Cardiac muscle cell (in vitro differentiated cells and primary cell): ENCODE measurements at regions not wholly inside any gene's neighbourhood (a gene's known extent, or its start where the extent isn't known, plus 50 kb on each side); places are given as distances from the start of the nearest gene placed in this dataset.

Source experiments
- DNase-seq, 2 donors: peaks; one replicate each; pipeline versions ENCODE4 v3.0.0 to v3.0.0-alpha.2; 2010 to 2017; ENCODE audit warnings: low read depth in 1 of 2, low spot score in 1 of 2
- H3K27ac ChIP-seq: fragments of 200-600 bp; sonication (generic); 2 replicates; pipeline ENCODE4 v1.5.1; 2016
- H3K27me3 ChIP-seq: fragments of 200-600 bp; sonication (generic); 2 replicates; pipeline ENCODE4 v1.6.0; 2016; ENCODE audit warnings: control low read depth
- H3K36me3 ChIP-seq: fragments of 200-600 bp; sonication (generic); 2 replicates; pipeline ENCODE4 v1.5.1; 2016; ENCODE audit warnings: control low read depth
- H3K4me1 ChIP-seq: fragments of 200-600 bp; sonication (generic); 2 replicates; pipeline ENCODE4 v1.8.1; 2017; ENCODE audit warnings: low read depth, mild to moderate bottlenecking, mixed run types
- H3K4me3 ChIP-seq: fragments of 200-600 bp; sonication (generic); 2 replicates; pipeline ENCODE4 v1.5.1; 2016; ENCODE audit warnings: mild to moderate bottlenecking
- H3K9me3 ChIP-seq: fragments of 200-600 bp; sonication (generic); 2 replicates; pipeline ENCODE4 v1.5.1; 2017; ENCODE audit warnings: low read depth, mild to moderate bottlenecking, control low read depth
- TF ChIP-seq, protein P1 (sequence below): IDR thresholded peaks from 2 replicates; pipeline ENCODE4 v1.5.1; 2012; ENCODE audit warnings: low read depth, mild to moderate bottlenecking, low read length

DNA sequence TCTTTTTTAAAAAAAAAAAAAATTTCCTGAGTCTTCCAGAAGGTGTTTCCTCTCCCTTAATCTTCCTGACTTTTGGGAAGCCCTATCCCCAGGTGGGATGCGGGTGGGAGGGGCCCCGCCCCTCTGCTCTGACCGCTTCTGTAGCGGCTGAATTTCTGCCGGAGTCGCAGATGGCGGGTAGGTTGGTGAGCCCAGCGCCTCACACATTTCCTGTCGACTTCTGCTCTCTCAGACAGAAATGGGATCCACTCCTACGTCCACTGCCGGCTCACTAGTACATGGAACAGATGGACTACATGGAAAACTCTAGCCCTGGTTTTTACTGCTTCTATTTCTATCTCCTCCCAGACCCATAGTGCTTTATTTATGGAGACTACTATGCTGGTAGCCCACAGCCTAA, 90.9 kb downstream of the NEUROD6 start:
- TF ChIP-seq, protein P1, sequence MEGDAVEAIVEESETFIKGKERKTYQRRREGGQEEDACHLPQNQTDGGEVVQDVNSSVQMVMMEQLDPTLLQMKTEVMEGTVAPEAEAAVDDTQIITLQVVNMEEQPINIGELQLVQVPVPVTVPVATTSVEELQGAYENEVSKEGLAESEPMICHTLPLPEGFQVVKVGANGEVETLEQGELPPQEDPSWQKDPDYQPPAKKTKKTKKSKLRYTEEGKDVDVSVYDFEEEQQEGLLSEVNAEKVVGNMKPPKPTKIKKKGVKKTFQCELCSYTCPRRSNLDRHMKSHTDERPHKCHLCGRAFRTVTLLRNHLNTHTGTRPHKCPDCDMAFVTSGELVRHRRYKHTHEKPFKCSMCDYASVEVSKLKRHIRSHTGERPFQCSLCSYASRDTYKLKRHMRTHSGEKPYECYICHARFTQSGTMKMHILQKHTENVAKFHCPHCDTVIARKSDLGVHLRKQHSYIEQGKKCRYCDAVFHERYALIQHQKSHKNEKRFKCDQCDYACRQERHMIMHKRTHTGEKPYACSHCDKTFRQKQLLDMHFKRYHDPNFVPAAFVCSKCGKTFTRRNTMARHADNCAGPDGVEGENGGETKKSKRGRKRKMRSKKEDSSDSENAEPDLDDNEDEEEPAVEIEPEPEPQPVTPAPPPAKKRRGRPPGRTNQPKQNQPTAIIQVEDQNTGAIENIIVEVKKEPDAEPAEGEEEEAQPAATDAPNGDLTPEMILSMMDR = no peak
- Histone ChIP-seq H3K4me1 (no peaks in the 10 kb centered on the region), H3K4me3 (no peak overlapping the region), H3K36me3 (no peaks in the 10 kb centered on the region), H3K27ac (no peak overlapping the region), H3K27me3 (peaks cover 3% of the 10 kb centered on the region), H3K9me3 (no peaks in the 10 kb centered on the region)
- peak in 1 of 2 donors; percentile 5 for DNase-seq

DNA sequence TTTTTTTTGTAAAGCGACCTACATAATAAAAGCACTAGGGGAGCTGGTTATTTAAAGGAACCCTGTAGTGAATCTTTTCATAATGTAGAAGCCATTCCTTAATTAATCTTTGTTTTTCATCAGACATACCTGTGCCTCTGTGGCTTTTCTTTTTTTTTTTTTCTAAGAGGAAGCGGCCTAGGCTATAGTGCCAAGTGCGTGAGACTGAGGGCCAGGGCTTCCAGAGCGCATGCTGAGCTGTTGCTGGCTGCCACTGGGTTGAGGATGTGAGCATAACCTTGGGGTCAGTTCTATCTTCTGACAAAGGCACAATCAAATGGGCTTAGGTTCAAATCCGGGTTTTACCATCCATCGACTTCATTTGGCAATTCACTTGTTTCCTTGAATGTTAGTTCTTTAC, 103.7 kb downstream of the NEUROD6 start:
- Histone ChIP-seq H3K36me3 (no peaks in the 10 kb centered on the region), H3K27me3 (no peaks in the 10 kb centered on the region), H3K4me1 (no peaks in the 10 kb centered on the region), H3K4me3 (no peak overlapping the region), H3K27ac (no peak overlapping the region), H3K9me3 (no peaks in the 10 kb centered on the region)
- TF ChIP-seq, protein P1 = no peak
- DNase-seq = no peak

- no peaks in the 10 kb centered on the region for H3K27me3 ChIP-seq
- no peaks in the 10 kb centered on the region for H3K36me3 ChIP-seq
- H3K4me3 ChIP-seq = no peak overlapping the region
- DNase-seq = no peak
- no peaks in the 10 kb centered on the region for H3K9me3 ChIP-seq
- H3K27ac ChIP-seq = no peak overlapping the region
- TF ChIP-seq, protein P1 = no peak
- no peaks in the 10 kb centered on the region for H3K4me1 ChIP-seq
Measured at GRCh38 chr7:31234836-31235605, 105.5 kb downstream of the NEUROD6 start.

DNA sequence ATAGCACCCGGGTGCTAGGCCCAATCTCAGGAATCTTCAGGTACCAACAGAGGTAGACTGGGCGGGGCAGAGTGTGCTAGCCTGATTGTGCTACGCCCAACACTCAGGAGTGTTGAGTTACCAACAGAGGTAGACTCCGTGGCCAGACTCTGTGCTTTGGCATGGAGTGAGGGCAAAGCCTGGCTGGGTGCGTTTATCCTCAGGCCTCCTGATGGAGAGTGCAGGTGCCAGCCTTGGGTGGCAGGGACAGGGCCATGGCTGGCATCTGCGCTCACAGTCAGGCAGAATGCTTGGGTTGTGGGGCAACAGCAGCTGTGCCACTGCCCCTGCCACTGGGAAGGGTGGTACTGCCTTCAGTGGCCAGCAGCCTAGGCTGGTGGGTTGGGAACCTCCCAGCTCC, 111.6 kb downstream of the NEUROD6 start:
- no peak overlapping the region for H3K27ac ChIP-seq
- TF ChIP-seq, protein P1 = no peak
- no peaks in the 10 kb centered on the region for H3K36me3 ChIP-seq
- no peak for DNase-seq
- H3K9me3 ChIP-seq = no peaks in the 10 kb centered on the region
- no peaks in the 10 kb centered on the region for H3K4me1 ChIP-seq
- H3K27me3 ChIP-seq = no peaks in the 10 kb centered on the region
- H3K4me3 ChIP-seq = no peak overlapping the region

DNA sequence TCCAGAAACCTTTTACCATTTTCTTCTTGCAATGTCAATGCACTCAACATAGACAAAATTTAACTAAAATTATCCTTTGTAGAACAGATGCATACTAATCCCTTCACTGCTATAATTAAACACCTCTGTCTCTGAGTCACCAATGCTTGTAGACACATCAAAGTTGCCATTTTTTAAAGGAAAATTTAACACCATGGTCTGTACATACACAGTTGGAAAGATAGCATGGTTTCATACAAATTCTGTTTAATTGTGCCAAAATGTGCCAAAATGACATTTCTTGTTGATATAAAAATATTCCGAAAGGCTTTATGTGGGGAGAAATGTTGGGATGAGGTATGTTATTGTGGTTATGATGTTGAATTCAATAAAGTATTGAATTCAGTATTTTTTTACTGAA, 125.8 kb downstream of the NEUROD6 start:
- H3K4me1 ChIP-seq = no peaks in the 10 kb centered on the region

More for the DNA sequence above, 125.8 kb downstream of the NEUROD6 start:
- TF ChIP-seq, protein P1 = no peak
- Histone ChIP-seq H3K27me3 (no peaks in the 10 kb centered on the region), H3K27ac (no peak overlapping the region), H3K9me3 (no peaks in the 10 kb centered on the region), H3K4me3 (no peak overlapping the region), H3K36me3 (no peaks in the 10 kb centered on the region)
- DNase-seq = no peak
